Stimulated activated CD4-positive, alpha-beta T cell treated with anti-CD3 and anti-CD28 coated beads, Interleukin-2, amount 100 ng/mL, for 24 hours (primary cell): ENCODE measurements at regions not wholly inside any gene's neighbourhood (a gene's known extent, or its start where the extent isn't known, plus 50 kb on each side); places are given as distances from the start of the nearest gene placed in this dataset.
"Not testable (repeated sequence)": the region's sequence is repeated elsewhere in the genome, so short reads cannot be mapped to it uniquely, and the experiment has no call there.

Experiments
- DNase-seq, 2 donors: peaks; one replicate each; pipeline ENCODE4 v3.0.0-alpha.2; 2020

DNA sequence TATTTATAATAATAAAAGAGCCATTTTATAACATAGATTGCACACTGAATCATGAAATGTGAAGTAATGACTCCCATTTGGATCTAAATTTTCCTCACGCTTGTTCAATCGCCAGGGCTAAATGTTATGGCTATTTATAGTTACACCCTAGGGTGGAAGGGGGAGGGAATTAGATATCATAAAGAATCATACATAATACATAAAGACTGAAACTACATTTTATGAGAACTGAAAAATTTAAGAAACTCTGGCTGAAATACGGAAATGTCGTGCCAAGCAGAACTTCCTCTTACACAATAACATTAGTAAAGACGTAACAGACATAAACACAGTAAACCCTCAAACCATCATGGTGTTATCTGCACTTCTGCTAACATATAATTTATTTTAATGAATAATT lies 327.5 kb upstream of the PHF14 start:
- DNase-seq: no peak

DNA sequence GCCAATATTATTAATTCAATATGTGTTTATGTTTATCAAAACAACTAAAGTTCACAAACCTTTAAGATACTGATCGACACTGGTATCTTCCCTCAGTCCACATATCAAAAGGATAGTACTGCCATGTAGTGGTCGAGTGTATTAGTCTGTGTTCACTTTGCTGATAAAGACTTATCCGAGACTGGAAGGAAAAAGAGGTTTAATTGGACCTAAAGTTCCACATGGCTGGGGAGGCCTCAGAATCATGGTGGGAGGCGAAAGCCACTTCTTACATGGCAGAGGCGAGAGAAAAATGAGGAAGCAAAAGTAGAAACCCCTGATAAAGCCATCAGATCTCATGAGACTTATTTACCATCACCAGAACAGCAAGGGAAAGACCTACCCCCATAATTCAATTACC lies 325.4 kb upstream of the PHF14 start:
- DNase-seq: no peak

DNA sequence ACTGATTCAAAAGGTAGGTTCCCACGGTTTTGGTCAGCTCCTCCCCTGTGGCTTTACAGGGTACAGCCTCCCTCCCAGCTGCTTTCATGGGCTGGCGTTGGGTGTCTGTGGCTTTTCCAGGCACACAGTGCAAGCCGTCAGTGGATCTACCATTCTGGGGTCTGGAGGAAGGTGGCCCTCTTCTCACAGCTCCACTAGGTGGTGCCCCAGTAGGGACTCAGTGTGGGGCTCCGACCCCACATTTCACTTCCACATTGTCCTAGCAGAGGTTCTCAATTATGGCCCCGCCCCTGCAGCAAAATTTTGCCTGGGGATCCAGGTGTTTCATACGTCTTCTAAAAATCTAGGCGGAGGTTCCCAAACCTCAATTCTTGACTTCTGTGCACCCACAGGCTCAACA lies 324.6 kb upstream of the PHF14 start:
- not testable (repeated sequence) for DNase-seq

DNA sequence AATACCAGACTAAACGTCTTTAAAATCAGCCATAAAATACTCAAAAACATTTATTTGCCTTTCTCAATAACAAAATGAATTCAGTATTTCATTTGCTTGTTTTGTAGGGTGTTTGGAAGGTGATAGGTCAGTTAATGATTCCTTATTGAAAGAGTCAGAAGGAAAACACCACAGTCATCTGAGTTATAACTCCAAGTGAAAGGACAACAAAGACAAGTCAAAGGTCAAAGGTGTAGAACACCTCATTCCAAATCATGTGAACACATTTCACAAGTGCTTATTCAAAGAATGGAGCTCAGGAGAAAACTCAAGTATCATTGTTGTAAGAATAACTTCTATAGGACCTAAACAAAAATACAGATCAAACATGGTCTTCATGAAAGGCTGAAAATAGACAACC lies 318.6 kb upstream of the PHF14 start:
- no peak for DNase-seq

DNA sequence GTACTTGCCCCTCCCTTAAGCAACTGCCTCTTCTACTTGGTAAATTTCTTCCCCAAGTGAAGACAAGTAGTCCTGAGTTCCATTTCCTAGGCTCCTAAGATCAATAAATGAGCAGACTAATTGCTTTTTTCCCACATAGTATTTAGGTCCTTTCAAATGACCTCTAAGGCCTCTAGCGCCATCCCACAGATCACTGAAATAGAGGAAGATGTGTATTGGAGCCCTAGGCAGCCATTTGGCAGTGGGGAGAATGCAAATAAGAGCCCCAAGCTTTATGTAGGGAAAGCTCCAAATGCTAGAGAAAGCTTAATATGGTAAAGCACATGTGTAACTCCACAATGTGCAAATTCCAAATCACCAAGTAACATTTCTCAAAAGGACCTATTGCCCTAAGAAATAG lies 316.5 kb upstream of the PHF14 start:
- no peak for DNase-seq

DNA sequence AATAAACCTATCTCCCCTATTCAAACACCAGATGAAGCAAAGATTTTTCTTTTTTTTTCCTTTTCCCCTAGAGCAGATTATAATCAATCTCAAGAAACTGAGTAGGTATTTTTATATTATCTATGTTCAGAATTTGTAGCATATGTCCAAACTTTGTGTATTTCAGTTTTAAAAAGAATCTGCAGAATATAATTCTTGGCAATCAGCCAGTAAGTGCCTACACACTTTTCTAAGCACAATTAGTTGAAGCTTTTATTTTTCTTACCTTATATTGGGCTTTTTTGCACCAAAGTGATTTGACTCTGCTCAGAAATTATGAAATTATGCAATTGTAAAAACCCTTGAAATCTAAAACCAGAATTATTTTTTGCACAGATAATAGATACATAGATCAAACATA lies 315.8 kb upstream of the PHF14 start:
- no peak for DNase-seq

DNA sequence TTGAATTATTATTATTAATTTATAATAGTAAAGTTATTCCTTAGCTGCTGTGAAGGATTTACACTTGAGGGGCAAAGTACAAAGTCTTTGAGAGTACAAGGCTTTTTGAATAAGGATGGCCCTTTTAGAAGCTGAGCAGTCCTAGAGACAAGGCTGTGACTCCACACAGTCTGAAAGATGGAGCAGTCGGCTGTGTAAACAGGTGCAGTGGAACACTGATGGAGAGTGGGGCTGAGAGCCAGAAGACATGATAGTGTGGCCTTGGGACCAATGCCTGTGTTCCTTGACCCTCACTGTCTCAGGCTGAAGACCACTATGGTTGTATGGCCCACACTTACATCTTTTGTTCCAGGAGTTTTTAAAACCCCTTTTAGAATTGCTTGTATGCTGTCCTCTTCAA lies 311.2 kb upstream of the PHF14 start:
- no peak for DNase-seq

DNA sequence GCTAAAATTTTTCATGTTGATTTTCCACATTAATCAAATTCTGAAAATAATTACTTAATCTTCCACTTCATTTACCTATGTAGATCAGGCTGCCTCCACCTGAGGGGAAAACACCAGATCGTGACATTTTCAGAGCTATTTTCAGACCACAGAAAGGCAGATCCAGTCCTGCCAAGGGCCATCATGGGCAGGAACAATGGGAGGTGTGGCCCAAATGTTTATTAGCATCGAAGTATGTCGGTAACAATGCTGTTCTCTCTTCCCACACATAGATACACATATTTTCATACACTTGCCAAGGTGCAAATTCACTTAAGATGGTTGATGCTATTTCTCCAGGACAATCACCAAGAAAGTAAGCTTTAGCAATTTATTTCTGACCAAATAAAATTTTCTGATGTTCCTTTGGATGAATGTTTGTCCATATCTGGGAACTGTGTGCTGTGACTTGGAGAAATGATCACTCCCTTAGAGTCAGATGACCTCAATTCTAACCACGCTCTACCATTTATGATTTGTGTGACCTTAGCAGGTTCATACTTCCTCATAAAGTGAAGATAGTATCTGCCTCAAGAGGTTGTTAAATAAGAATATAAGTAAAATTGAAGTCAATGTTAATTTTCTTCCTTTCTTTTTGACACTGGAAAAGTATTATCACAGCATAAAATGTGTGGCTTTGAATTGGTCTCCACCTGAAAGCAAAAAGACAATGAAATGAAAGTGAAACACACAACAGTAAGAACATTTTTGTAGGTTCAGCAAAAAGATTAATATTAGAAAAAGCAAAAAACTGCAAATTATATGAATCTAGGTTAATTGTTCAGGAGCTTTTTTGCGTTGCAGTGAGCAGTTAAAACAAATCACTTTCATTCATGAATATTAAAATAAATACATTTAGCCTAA lies 310.4 kb upstream of the PHF14 start:
- no peak for DNase-seq

DNA sequence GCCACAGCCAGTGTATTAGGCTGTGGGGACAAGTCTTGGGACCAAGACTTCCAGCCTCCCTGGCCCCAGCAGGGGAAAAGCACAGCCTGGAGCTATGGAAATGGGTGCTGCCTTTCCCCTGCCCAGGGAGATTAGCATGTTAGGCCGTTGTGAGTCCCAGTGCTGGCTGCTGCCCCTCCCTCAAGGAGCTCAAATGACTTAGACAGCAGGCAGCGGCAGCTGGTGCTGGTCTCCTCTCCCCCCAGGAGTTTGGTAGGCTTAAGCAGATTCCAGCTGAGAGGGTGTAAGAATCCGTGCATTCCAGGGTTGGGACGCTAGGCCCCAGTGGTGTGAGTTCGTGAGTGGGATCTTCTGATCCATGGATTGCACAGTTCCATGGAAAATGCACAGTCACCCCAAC lies 301.5 kb upstream of the PHF14 start:
- no peak for DNase-seq

DNA sequence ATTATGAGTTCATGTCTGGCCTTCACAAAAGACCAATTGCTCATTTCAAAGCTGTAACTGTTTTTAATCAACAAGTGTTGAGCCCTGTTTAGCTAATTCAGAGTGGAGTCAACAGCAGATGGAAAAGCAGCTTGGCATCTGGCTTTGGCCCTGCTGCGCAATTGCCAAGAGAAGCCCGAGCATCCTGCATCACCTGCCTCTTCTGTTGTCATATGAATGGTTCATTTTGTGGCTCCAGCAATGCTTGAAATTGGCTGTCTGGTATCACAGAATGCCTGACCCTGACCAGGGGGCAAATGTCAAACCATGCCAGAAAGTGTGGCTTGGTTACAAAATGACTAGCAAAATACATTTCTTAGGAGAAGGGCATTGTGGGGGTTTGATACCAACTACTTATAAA lies 296.5 kb upstream of the PHF14 start:
- DNase-seq: no peak

DNA sequence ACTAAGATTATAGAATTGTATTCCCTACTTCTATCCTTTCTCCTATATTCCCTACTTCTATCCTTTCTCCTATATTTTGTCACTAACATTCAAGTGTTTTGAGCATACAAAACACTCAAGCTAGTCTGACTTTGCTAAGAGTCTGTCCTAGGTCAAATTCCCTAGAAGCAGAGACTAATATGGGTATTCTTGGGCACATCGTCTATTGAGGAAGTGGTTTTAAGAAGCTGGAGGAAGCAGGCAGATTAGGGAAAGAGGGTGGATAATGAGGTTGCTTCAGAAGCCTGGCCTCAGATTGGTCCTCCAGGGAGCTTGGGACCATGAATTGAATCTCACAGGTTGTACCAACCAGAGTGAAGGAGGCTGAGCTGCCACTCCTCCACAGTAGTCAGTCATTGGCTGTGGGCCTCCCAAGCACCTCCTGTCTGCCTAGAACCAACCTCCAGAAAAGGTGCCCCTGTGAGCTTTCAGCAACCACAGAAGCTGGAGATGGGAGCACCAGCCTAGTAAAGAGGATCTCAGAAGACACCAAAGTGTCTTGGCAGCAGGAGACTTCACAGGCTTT lies 295.9 kb upstream of the PHF14 start:
- DNase-seq: no peak

DNA sequence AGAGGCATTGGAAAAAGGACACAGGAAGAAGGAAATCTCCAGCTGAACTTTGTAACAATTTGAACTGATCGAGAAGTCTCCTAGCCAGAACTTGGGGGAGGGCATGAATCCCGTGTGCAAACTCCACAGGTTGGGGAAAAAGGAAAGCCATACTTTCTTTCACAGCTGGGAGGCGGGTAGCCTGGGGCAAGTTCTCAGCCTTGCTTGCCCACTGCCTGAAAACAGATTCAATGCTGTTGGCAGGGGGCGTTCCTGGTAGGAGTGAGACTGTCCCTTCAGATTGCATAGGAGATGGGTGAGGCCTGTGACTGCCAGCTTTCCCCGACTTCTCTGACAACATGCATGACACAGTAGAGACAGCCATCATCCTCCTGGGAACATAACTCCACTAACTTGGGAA lies 289.1 kb upstream of the PHF14 start:
- no peak for DNase-seq

DNA sequence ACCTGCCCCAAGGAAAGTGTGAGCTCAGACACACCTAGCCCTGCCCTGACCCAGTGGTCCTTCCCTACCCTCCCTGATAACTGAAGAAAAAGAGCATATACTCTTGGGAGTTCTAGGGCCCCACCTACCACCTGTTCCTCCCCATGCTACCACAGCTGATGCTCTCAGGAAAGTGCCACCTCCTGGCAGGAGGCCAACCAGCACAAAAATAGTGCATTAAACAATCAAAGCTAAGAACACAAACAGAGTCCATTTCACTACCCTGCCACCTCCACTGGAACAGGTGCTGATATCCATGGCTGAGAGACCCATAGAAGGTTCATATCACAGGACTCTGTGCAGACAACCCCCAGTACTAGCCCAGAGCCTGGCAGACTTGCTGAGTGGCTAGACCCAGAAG lies 288.6 kb upstream of the PHF14 start:
- DNase-seq: no peak

DNA sequence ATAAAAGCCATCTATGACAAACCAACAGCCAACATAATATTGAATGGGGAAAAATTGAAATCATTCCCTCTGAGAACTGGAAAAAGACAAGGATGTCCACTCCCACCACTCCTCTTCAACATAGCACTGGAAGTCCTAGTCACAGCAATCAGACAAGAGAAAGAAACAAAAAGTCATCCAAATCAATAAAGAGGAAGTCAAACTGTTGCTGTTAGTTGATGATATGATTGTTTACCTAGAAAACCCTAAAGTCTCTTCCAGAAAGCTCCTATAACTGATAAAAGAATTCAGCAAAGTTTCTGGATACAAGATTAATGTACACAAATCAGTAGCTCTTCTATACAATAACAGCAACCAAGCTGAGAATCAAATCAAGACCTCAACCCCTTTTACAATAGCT lies 285.1 kb upstream of the PHF14 start:
- DNase-seq: no peak

DNA sequence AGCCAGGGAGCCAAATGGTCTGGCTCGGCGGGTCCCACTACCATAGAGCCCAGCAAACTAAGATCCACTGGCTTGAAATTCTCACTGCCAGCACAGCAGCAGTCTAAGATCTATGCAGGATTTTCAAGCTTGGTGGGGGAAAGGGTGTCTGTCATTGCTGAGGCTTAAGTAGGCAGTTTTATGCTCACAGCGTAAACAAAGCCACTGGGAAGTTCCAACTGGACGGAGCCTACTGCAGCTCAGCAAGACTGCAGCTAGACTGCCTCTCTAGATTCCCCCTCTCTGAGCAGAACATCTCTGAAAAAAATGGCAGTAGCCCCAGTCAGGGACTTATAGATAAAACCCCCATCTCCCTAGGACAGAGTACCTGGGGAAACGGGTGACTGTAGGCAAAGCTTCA lies 277.6 kb upstream of the PHF14 start:
- DNase-seq: no peak

DNA sequence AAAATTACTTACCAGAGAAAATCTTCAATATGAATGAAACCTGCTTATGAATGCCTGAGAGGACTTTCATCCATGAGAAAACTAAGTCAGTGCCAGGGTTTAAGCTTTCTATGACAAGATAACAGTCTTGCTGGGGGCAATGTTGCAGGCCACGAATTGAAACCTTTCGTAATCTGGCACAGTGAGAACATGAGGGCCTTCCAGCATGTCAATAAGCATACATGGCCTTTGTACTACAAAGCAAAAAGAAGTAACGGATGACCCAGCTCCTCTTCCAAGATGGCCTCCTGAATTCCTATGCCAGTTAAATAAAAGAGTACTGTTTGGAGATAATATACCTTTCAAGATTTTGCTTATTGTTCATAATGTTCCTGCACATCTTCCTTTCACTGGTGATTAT lies 270.6 kb upstream of the PHF14 start:
- DNase-seq: no peak

DNA sequence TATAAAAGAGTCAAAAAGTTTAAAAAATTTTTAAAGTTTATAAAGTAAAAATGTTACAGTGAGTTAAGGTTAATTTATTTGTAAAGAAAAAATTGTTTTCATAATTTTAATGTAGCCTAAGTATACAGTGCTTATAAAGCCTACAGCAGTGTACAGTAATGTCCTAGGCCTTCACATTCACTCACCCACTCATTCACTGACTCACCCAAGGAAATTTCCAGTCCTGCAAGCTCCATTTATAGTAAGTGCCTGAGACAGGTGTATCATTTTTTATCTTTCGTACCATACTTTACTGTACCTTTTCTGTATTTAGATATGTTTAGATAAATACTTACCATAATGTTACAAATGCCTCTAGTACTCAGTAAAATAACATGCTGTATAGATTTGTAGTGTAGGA lies 269.7 kb upstream of the PHF14 start:
- DNase-seq: no peak

DNA sequence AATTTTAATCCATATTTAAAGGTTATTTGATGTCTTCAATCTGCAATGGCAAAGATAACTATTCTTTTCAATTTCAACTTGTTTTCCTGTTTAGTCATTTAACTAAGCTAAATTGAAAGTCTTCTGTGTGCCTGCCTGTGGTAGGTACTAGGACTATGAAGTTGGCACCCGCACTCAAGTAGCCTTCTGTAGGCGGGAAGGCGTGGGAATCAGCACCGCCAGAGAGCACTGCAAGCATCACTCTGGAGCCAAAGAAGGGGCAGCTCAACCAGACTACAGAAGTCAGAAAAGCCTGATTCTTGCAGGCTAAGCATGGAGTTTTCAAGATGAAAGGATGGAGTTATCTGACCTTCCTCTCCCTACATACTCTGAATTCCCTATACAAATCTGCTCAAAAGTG lies 269.0 kb upstream of the PHF14 start:
- DNase-seq: no peak

DNA sequence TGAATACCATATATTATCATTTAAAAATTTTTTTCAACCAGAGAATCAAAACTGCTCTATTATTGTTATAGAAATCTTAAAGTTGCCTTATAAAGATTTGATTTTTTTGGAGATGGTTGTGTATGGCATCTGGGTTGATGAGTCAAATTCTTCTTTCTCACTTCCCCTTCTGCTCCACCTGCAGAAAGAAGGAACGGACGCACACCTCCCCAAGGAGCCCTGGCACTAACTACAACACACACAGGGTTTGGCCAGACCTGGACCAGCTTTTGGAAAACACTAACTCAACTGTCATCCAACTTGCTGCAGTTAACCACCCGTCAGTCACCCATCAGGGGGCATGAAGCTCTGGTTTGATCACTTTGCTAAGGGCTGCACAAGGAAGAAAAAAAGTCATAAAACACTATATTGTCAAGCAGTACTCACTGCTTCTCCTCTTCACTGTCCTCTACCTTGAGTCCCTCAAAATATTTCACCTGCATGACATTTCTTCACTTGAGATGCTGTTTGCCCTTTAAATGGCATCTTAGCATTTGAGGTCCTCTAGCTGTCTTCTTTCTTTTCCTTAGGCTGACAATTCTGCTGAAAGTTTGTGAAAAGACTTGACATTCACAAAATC lies 266.7 kb upstream of the PHF14 start:
- DNase-seq: no peak

DNA sequence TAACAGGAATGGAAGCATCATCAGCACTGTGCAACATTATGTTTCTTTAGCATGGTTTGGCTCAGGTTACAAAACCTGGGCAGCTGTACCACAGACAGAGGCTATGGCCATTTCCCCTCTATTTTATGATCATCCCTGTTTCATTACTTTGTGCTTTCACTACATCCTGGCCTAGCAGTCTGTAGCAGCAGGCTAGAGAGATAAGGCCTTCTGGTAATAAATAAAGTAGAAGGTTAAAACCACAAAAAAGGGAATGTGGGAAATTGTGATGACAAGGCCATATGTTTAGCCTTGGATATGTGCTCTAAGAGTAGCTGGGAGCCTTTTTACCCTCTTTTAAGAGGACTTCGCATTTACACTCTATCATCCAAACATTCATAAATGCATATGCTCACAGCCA lies 266.2 kb upstream of the PHF14 start:
- DNase-seq: no peak

DNA sequence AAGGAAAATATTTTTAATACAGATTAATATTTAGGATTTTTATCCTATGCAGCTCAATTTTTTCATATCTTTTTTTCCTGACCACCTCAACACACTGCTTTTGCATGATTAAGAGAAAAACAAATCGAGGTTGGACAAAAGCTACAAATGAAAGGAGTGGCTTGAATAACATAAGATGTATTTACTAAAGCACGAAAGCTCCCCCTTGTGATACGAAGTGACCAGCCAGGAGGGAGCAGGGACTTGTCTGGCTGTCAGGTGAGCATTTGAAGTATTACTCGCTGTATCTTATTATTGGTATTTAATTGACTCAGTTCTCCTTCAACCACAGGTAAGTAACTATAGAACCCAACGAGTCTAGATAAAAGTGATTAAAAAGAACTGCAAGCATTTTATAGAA lies 265.2 kb upstream of the PHF14 start:
- no peak for DNase-seq

DNA sequence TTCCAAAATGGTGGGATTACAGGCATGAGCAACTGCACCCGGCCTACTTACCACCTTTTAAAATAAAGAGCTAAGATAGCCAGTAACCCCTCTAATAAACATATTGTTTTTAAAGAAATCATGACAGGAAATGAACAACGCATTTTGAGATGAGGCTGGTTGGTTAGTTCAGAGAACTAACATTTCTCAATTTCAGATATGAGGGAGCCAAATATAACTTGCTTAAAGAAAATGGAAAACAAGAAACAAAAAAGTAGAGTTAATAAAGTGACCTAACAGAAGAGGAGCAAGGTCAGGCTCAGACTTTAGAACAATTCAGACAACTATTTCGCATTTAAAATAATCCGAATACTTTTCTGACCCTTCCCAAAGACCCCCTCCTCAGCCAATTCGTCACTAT lies 254.9 kb upstream of the PHF14 start:
- DNase-seq: no peak

DNA sequence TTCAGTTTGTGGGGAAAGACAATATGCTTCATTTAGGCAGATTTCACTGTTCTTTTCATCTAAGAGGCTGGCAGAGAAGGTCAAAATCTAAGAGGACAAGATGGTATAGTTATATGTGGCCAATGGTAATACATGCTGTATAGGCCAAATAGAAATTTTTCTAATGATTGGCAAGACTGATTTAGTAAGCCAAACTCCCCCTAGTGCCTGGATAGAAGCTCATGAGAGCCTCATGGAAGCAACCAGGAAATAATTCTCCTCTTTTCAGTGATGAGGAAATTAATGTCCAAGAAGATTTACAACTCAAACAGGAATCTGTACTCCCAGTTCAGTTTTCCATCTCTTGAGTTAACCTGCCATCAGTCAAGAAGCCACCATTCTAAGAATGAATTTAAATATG lies 253.6 kb upstream of the PHF14 start:
- no peak for DNase-seq

DNA sequence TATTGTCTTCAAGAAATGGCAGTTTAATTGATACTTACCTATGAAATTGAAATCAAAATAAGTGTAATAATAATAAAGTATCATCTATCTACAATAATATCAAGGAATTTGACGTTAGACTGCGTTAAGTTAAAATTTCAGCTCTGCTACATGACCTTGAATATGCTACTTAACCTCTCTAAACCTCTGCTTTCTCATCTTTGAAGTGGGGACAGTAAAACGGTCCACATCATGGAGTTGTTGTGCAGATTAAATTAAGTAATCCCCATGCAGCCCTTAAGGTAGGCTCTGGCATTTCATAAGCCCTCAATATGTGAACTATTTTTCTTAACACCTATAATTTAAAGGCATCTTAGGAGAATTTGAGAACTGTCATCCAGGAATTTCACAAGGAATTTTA lies 252.4 kb upstream of the PHF14 start:
- DNase-seq: no peak

DNA sequence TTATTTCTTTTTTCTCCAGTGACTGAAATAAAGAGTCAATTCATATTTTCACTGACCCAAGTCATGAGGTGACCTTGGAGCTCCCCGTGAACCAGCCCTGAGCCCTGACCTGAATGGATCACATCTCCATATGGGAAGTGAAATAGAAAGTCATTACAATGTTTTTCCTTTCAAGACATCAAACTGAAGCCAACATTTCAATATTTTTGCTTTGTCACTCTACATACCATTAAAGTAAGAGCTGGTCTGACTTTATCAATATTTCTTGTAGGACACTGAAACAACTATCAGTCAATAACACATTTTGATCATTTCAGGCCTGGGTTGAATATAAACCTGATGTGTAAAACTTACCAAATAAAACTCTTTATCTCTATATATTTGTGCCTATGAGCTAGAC lies 249.8 kb upstream of the PHF14 start:
- no peak for DNase-seq
